ENCODE measurements at regions not wholly inside any gene's neighbourhood (a gene's known extent, or its start where the extent isn't known, plus 50 kb on each side); places are given as distances from the start of the nearest gene placed in this dataset.

GRCh38 chr20:24891546-24892393 is 57.3 kb upstream of the CST7 start:
- H3K27me3 ChIP-seq (ENCODE audit: control insufficient read depth, insufficient read depth, low read length) = no peaks in the 10 kb centered on the region
- no peaks in the 10 kb centered on the region for H3K9me3 Mint-ChIP-seq
- DNase-seq (no peak), ATAC-seq (no peak)
- no peak overlapping the region for H3K4me3 ChIP-seq (ENCODE audit: low read length)
- no peak for TF ChIP-seq CTCF (IDR thresholded peaks at IDR 0.05)
- H3K27ac ChIP-seq (ENCODE audit: low read length) = no peak overlapping the region
- no peaks in the 10 kb centered on the region for H3K36me3 Mint-ChIP-seq
- H3K4me3 Mint-ChIP-seq = no peak overlapping the region
- no peak overlapping the region for H3K27ac Mint-ChIP-seq
- H3K9me3 ChIP-seq (ENCODE audit: control insufficient read depth, insufficient read depth, low read length) = no peaks in the 10 kb centered on the region
- 92% methylated on average over 34 of the region's 34 CpGs for WGBS (ENCODE audit: insufficient coverage)
- intact Hi-C loops (cut with micrococcal nuclease) = no loop called here
- no peaks in the 10 kb centered on the region for H3K4me1 ChIP-seq (ENCODE audit: control insufficient read depth, insufficient read depth, low read length)
- H3K27me3 Mint-ChIP-seq (ENCODE audit: low read depth in 2 of 2) = peaks cover 12 to 22% of the 10 kb centered on the region in 2 donors
- no peaks in the 10 kb centered on the region for H3K4me1 Mint-ChIP-seq
- no peaks in the 10 kb centered on the region for H3K36me3 ChIP-seq (ENCODE audit: control insufficient read depth, insufficient read depth, low read length)

GRCh38 chr20:24892522-24892921 is 56.5 kb upstream of the CST7 start:
- H3K36me3 ChIP-seq (ENCODE audit: control insufficient read depth, insufficient read depth, low read length) = no peaks in the 10 kb centered on the region
- no peak for TF ChIP-seq CTCF (IDR thresholded peaks at IDR 0.05)
- WGBS (ENCODE audit: insufficient coverage) = 89% methylated on average over 11 of the region's 11 CpGs
- no peak for ATAC-seq
- no peak overlapping the region for H3K4me3 ChIP-seq (ENCODE audit: low read length)
- no peak overlapping the region for H3K4me3 Mint-ChIP-seq
- no peak overlapping the region for H3K27ac ChIP-seq (ENCODE audit: low read length)
- H3K36me3 Mint-ChIP-seq = no peaks in the 10 kb centered on the region
- no peaks in the 10 kb centered on the region for H3K4me1 Mint-ChIP-seq
- no peaks in the 10 kb centered on the region for H3K27me3 ChIP-seq (ENCODE audit: control insufficient read depth, insufficient read depth, low read length)
- peaks cover 9 to 18% of the 10 kb centered on the region in 2 donors for H3K27me3 Mint-ChIP-seq (ENCODE audit: low read depth in 2 of 2)
- H3K9me3 Mint-ChIP-seq = no peaks in the 10 kb centered on the region
- DNase-seq = no peak
- no peaks in the 10 kb centered on the region for H3K9me3 ChIP-seq (ENCODE audit: control insufficient read depth, insufficient read depth, low read length)
- intact Hi-C loops (cut with micrococcal nuclease) = no loop called here
- H3K4me1 ChIP-seq (ENCODE audit: control insufficient read depth, insufficient read depth, low read length) = no peaks in the 10 kb centered on the region
- H3K27ac Mint-ChIP-seq = no peak overlapping the region

GRCh38 chr20:24892931-24893330 is 56.1 kb upstream of the CST7 start:
- Mint-ChIP-seq H3K4me1 (no peaks in the 10 kb centered on the region), H3K9me3 (no peaks in the 10 kb centered on the region), H3K27me3 (ENCODE audit: low read depth in 2 of 2) (peaks cover 5 to 16% of the 10 kb centered on the region in 2 donors), H3K27ac (no peak overlapping the region), H3K36me3 (no peaks in the 10 kb centered on the region), H3K4me3 (no peak overlapping the region)
- Histone ChIP-seq H3K36me3 (ENCODE audit: control insufficient read depth, insufficient read depth, low read length) (no peaks in the 10 kb centered on the region), H3K4me3 (ENCODE audit: low read length) (no peak overlapping the region), H3K27ac (ENCODE audit: low read length) (no peak overlapping the region), H3K4me1 (ENCODE audit: control insufficient read depth, insufficient read depth, low read length) (no peaks in the 10 kb centered on the region), H3K27me3 (ENCODE audit: control insufficient read depth, insufficient read depth, low read length) (no peaks in the 10 kb centered on the region), H3K9me3 (ENCODE audit: control insufficient read depth, insufficient read depth, low read length) (no peaks in the 10 kb centered on the region)
- DNase-seq (no peak), ATAC-seq (no peak)
- WGBS (ENCODE audit: insufficient coverage) = 86% methylated on average over 10 of the region's 10 CpGs
- intact Hi-C loops (cut with micrococcal nuclease) = no loop called here
- no peak for TF ChIP-seq CTCF (IDR thresholded peaks at IDR 0.05)

- Histone ChIP-seq H3K4me1 (ENCODE audit: control insufficient read depth, insufficient read depth, low read length) (no peaks in the 10 kb centered on the region), H3K27ac (ENCODE audit: low read length) (no peak overlapping the region), H3K27me3 (ENCODE audit: control insufficient read depth, insufficient read depth, low read length) (no peaks in the 10 kb centered on the region), H3K4me3 (ENCODE audit: low read length) (no peak overlapping the region), H3K9me3 (ENCODE audit: control insufficient read depth, insufficient read depth, low read length) (peaks cover 8% of the 10 kb centered on the region), H3K36me3 (ENCODE audit: control insufficient read depth, insufficient read depth, low read length) (no peaks in the 10 kb centered on the region)
- H3K4me1 Mint-ChIP-seq = no peaks in the 10 kb centered on the region
- ATAC-seq (no peak), DNase-seq (no peak)
- no peak overlapping the region for H3K27ac Mint-ChIP-seq
- H3K4me3 Mint-ChIP-seq = no peak overlapping the region
- TF ChIP-seq CTCF (IDR thresholded peaks at IDR 0.05) = no peak
- 70% methylated on average over 3 of the region's 4 CpGs for WGBS (ENCODE audit: insufficient coverage)
- H3K9me3 Mint-ChIP-seq = peaks cover 6% of the 10 kb centered on the region in 2 donors
- intact Hi-C loops (cut with micrococcal nuclease) = no loop called here
- H3K36me3 Mint-ChIP-seq = peaks cover 11% of the 10 kb centered on the region
- H3K27me3 Mint-ChIP-seq (ENCODE audit: low read depth in 2 of 2) = peaks cover 3 to 8% of the 10 kb centered on the region in 2 donors
These were observed 54.6 kb upstream of the CST7 start for GRCh38 chr20:24894488-24894887.
